ENCODE measurements at regions not wholly inside any gene's neighbourhood (a gene's known extent, or its start where the extent isn't known, plus 50 kb on each side); places are given as distances from the start of the nearest gene placed in this dataset.
"Not testable (repeated sequence)": the region's sequence is repeated elsewhere in the genome, so short reads cannot be mapped to it uniquely, and the experiment has no call there.

- Histone ChIP-seq H3K36me3 (ENCODE audit: control insufficient read depth, insufficient read depth, low read length) (no peaks in the 10 kb centered on the region), H3K4me1 (ENCODE audit: control insufficient read depth, insufficient read depth, low read length, poor library complexity, severe bottlenecking) (no peaks in the 10 kb centered on the region), H3K9me3 (ENCODE audit: control insufficient read depth, low read length) (no peaks in the 10 kb centered on the region), H3K4me3 (ENCODE audit: insufficient read depth, low read depth, low read length, poor library complexity, severe bottlenecking) (no peak overlapping the region), H3K27me3 (replicated peaks; ENCODE audit: control insufficient read depth, insufficient read depth, low read length, poor library complexity, severe bottlenecking) (no peaks in the 10 kb centered on the region), H3K27ac (ENCODE audit: insufficient read depth, low read length, poor library complexity, severe bottlenecking) (no peak overlapping the region)
- DNase-seq = no peak
These were observed 415.8 kb upstream of the PIK3R1 start for GRCh38 chr5:67799732-67800234.

- not testable (repeated sequence) for DNase-seq; H3K36me3 ChIP-seq (ENCODE audit: control insufficient read depth, insufficient read depth, low read length); H3K4me3 ChIP-seq (ENCODE audit: insufficient read depth, low read depth, low read length, poor library complexity, severe bottlenecking); H3K27me3 ChIP-seq (replicated peaks; ENCODE audit: control insufficient read depth, insufficient read depth, low read length, poor library complexity, severe bottlenecking); H3K9me3 ChIP-seq (ENCODE audit: control insufficient read depth, low read length); H3K4me1 ChIP-seq (ENCODE audit: control insufficient read depth, insufficient read depth, low read length, poor library complexity, severe bottlenecking); H3K27ac ChIP-seq (ENCODE audit: insufficient read depth, low read length, poor library complexity, severe bottlenecking)
These were observed 417.1 kb upstream of the PIK3R1 start for GRCh38 chr5:67798470-67798869.

DNA sequence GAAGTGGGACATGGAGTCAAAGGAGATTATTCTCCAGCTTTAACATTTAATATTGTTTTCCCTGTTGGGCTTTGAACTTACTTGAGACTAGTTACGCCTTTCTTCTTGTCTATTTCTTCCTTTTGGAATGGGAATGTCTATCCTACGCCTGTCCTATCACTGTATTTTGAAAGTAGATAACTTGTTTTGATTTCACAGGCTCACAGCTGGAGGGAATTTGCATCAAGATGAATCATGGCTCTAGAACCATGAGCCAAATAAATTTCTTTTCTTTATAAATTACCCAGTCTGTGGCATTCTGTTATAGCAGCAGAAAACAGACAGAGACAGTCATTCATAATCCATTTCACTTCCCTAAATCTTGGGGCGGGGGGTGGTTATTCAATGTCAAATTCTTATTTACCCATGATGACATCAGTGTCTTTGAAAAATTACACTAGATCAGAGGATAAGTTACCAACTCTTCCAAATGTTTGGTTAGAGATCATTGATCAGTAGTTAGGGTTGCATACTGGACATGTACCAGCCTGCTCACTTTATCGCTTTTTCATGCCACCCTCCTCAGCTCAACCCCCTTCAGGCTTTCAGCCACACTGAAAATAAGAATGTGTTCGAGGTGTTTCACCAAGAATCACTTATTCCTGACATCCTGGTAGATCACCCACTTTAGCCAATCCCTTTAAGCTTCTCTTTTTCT, 419.6 kb upstream of the PIK3R1 start:
- Histone ChIP-seq H3K27ac (ENCODE audit: insufficient read depth, low read length, poor library complexity, severe bottlenecking) (no peak overlapping the region), H3K36me3 (ENCODE audit: control insufficient read depth, insufficient read depth, low read length) (no peaks in the 10 kb centered on the region), H3K27me3 (replicated peaks; ENCODE audit: control insufficient read depth, insufficient read depth, low read length, poor library complexity, severe bottlenecking) (no peaks in the 10 kb centered on the region), H3K4me1 (ENCODE audit: control insufficient read depth, insufficient read depth, low read length, poor library complexity, severe bottlenecking) (no peaks in the 10 kb centered on the region), H3K4me3 (ENCODE audit: insufficient read depth, low read depth, low read length, poor library complexity, severe bottlenecking) (no peak overlapping the region), H3K9me3 (ENCODE audit: control insufficient read depth, low read length) (no peaks in the 10 kb centered on the region)
- DNase-seq = no peak

GRCh38 chr5:67793966-67794365, 421.6 kb upstream of the PIK3R1 start:
- Histone ChIP-seq H3K27ac (ENCODE audit: insufficient read depth, low read length, poor library complexity, severe bottlenecking) (no peak overlapping the region), H3K36me3 (ENCODE audit: control insufficient read depth, insufficient read depth, low read length) (no peaks in the 10 kb centered on the region), H3K4me3 (ENCODE audit: insufficient read depth, low read depth, low read length, poor library complexity, severe bottlenecking) (no peak overlapping the region), H3K9me3 (ENCODE audit: control insufficient read depth, low read length) (no peaks in the 10 kb centered on the region), H3K27me3 (replicated peaks; ENCODE audit: control insufficient read depth, insufficient read depth, low read length, poor library complexity, severe bottlenecking) (no peaks in the 10 kb centered on the region), H3K4me1 (ENCODE audit: control insufficient read depth, insufficient read depth, low read length, poor library complexity, severe bottlenecking) (no peaks in the 10 kb centered on the region)
- DNase-seq = no peak

DNA sequence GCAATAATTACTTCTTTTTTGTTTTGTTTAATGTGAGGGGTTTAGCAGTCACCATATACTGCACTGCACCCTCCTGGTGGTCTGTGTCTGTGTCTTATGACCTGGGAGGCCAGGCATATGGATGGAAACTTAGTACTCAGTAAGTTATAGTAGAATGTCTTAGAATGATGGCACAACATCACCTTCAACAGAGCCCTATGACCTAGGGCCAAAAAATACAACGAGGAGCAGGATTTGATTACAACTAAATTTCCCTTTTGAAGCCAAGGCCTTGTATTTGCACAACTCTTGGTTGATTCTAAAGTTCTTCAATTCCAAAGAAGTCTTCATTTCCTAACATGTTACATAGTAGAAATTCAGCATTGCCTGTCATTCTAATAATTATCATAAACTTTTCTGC, 422.1 kb upstream of the PIK3R1 start:
- H3K27me3 ChIP-seq (replicated peaks; ENCODE audit: control insufficient read depth, insufficient read depth, low read length, poor library complexity, severe bottlenecking) = no peaks in the 10 kb centered on the region
- H3K36me3 ChIP-seq (ENCODE audit: control insufficient read depth, insufficient read depth, low read length) = no peaks in the 10 kb centered on the region
- H3K4me1 ChIP-seq (ENCODE audit: control insufficient read depth, insufficient read depth, low read length, poor library complexity, severe bottlenecking) = no peaks in the 10 kb centered on the region
- no peak overlapping the region for H3K4me3 ChIP-seq (ENCODE audit: insufficient read depth, low read depth, low read length, poor library complexity, severe bottlenecking)
- H3K27ac ChIP-seq (ENCODE audit: insufficient read depth, low read length, poor library complexity, severe bottlenecking) = no peak overlapping the region
- DNase-seq = no peak
- no peaks in the 10 kb centered on the region for H3K9me3 ChIP-seq (ENCODE audit: control insufficient read depth, low read length)

GRCh38 chr5:67792891-67793290, 422.7 kb upstream of the PIK3R1 start:
- H3K4me3 ChIP-seq (ENCODE audit: insufficient read depth, low read depth, low read length, poor library complexity, severe bottlenecking) = no peak overlapping the region
- H3K4me1 ChIP-seq (ENCODE audit: control insufficient read depth, insufficient read depth, low read length, poor library complexity, severe bottlenecking) = no peaks in the 10 kb centered on the region
- H3K36me3 ChIP-seq (ENCODE audit: control insufficient read depth, insufficient read depth, low read length) = no peaks in the 10 kb centered on the region

DNA sequence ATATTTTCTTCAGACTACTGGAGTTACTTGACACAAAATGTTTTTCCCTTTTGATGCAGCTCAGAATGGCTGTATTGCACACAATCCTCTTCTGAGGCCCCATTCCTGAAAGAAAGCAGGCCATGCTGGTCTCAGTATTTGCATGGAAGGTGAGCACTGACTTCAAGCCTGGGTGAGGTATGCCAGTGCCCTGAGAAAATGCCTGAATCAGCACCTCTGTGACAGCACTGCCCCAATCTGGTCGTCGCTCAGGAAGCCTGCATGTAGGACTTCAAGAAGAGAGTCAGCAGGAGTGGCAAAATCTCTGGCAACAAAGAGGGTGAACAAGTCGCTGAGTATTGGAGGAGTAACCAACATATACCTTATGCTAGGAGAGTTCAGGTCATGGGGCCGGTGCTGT, 425.2 kb upstream of the PIK3R1 start:
- no peak for DNase-seq
- H3K4me1 ChIP-seq (ENCODE audit: control insufficient read depth, insufficient read depth, low read length, poor library complexity, severe bottlenecking) = no peaks in the 10 kb centered on the region
- no peaks in the 10 kb centered on the region for H3K36me3 ChIP-seq (ENCODE audit: control insufficient read depth, insufficient read depth, low read length)
- H3K4me3 ChIP-seq (ENCODE audit: insufficient read depth, low read depth, low read length, poor library complexity, severe bottlenecking) = no peak overlapping the region
- H3K27ac ChIP-seq (ENCODE audit: insufficient read depth, low read length, poor library complexity, severe bottlenecking) = no peak overlapping the region
- H3K9me3 ChIP-seq (ENCODE audit: control insufficient read depth, low read length) = no peaks in the 10 kb centered on the region
- no peaks in the 10 kb centered on the region for H3K27me3 ChIP-seq (replicated peaks; ENCODE audit: control insufficient read depth, insufficient read depth, low read length, poor library complexity, severe bottlenecking)

More at GRCh38 chr5:67792891-67793290, 422.7 kb upstream of the PIK3R1 start:
- Histone ChIP-seq H3K9me3 (ENCODE audit: control insufficient read depth, low read length) (no peaks in the 10 kb centered on the region), H3K27ac (ENCODE audit: insufficient read depth, low read length, poor library complexity, severe bottlenecking) (no peak overlapping the region), H3K27me3 (replicated peaks; ENCODE audit: control insufficient read depth, insufficient read depth, low read length, poor library complexity, severe bottlenecking) (no peaks in the 10 kb centered on the region)
- no peak for DNase-seq

GRCh38 chr5:67779893-67780623, 435.5 kb upstream of the PIK3R1 start:
- not testable (repeated sequence) for DNase-seq; H3K9me3 ChIP-seq (ENCODE audit: control insufficient read depth, low read length); H3K4me1 ChIP-seq (ENCODE audit: control insufficient read depth, insufficient read depth, low read length, poor library complexity, severe bottlenecking); H3K27ac ChIP-seq (ENCODE audit: insufficient read depth, low read length, poor library complexity, severe bottlenecking); H3K27me3 ChIP-seq (replicated peaks; ENCODE audit: control insufficient read depth, insufficient read depth, low read length, poor library complexity, severe bottlenecking); H3K4me3 ChIP-seq (ENCODE audit: insufficient read depth, low read depth, low read length, poor library complexity, severe bottlenecking); H3K36me3 ChIP-seq (ENCODE audit: control insufficient read depth, insufficient read depth, low read length)

DNA sequence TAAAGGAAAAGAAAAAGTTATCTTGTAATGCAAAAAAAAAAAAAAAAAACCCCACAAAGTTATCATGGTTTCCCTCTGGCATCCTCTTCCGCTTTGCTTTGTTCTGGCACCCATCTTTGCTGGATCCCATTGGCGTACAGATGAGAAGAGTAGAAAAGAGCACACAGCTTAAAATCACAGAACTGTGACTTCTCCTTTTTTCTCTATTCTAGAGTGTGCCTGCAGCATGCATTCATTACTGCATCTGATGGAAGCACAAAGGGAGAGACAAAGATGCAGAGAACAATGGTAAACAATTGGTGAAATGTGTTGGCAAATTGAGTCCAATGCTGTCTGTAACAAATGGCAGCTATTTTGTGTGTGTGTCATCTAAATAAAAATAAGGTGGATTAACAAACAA, 440.8 kb upstream of the PIK3R1 start:
- Histone ChIP-seq H3K36me3 (ENCODE audit: control insufficient read depth, insufficient read depth, low read length) (no peaks in the 10 kb centered on the region), H3K4me1 (ENCODE audit: control insufficient read depth, insufficient read depth, low read length, poor library complexity, severe bottlenecking) (no peaks in the 10 kb centered on the region), H3K27me3 (replicated peaks; ENCODE audit: control insufficient read depth, insufficient read depth, low read length, poor library complexity, severe bottlenecking) (no peaks in the 10 kb centered on the region), H3K9me3 (ENCODE audit: control insufficient read depth, low read length) (no peaks in the 10 kb centered on the region), H3K4me3 (ENCODE audit: insufficient read depth, low read depth, low read length, poor library complexity, severe bottlenecking) (no peak overlapping the region), H3K27ac (ENCODE audit: insufficient read depth, low read length, poor library complexity, severe bottlenecking) (no peak overlapping the region)
- no peak for DNase-seq

DNA sequence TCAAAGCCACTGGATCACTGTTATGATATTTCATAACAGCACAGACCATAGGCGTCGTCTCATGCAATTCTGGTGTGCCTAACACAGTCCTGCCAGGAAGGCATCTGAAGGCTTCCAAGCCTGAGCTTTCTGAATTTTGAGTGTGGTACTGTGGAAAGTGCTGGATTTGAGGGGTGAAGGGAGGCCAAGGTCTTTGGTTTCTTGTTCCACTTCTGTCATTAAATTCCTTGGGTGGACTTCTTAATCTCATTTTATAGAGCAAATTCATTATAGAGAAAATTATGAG, 441.3 kb upstream of the PIK3R1 start:
- DNase-seq = no peak
- no peak overlapping the region for H3K27ac ChIP-seq (ENCODE audit: insufficient read depth, low read length, poor library complexity, severe bottlenecking)
- no peaks in the 10 kb centered on the region for H3K27me3 ChIP-seq (replicated peaks; ENCODE audit: control insufficient read depth, insufficient read depth, low read length, poor library complexity, severe bottlenecking)
- no peak overlapping the region for H3K4me3 ChIP-seq (ENCODE audit: insufficient read depth, low read depth, low read length, poor library complexity, severe bottlenecking)
- no peaks in the 10 kb centered on the region for H3K9me3 ChIP-seq (ENCODE audit: control insufficient read depth, low read length)
- H3K36me3 ChIP-seq (ENCODE audit: control insufficient read depth, insufficient read depth, low read length) = no peaks in the 10 kb centered on the region
- H3K4me1 ChIP-seq (ENCODE audit: control insufficient read depth, insufficient read depth, low read length, poor library complexity, severe bottlenecking) = no peaks in the 10 kb centered on the region

All from effector memory CD4-positive, alpha-beta T cell (primary cell).